MV-4-11 (cell line): ENCODE measurements at regions not wholly inside any gene's neighbourhood (a gene's known extent, or its start where the extent isn't known, plus 50 kb on each side); places are given as distances from the start of the nearest gene placed in this dataset.

Source experiments
- DNase-seq: peaks from one replicate; lab custom pipeline; 2025; lab: John Stamatoyannopoulos, UW

DNA sequence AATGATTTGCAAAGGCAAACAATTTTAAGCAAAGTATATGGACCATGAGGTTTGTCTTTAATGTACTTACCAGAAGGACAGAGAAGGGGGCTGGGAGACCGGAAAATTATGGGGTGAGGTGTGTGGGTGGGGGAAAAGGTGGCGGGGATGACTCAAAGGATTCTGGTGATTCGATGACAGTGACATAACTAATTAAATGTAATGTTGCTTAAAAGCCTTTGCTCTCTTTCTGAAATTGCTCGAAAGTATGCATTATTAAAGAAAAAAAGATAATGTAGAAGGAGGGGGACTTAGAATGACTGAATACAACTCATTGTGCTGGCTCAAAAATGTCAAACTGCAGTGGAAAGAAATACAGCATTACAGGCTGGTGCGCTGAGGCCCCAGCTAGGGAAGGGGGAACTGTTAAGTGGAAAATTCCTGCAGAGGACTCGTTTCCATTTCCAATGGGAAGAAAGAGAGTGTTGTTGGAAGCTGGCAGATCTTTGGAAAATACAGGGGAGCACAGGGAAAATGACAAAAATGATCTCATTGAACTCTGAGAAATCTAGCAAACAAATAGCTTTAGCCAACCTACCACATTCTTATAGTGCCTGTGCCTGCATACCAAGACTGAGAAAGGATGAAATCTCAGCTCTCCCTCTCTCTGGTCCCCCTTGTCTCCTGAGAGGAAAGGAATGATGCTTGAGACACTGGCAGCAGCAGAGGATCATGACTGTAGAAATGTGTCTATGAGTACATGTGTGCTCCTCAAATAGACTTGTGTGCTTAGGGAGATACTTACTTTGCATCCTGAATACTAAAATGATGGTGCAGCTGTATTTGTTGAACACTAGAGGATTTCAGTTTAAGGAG, 632.4 kb downstream of the NYAP2 start:
- DNase-seq, result no peak

DNA sequence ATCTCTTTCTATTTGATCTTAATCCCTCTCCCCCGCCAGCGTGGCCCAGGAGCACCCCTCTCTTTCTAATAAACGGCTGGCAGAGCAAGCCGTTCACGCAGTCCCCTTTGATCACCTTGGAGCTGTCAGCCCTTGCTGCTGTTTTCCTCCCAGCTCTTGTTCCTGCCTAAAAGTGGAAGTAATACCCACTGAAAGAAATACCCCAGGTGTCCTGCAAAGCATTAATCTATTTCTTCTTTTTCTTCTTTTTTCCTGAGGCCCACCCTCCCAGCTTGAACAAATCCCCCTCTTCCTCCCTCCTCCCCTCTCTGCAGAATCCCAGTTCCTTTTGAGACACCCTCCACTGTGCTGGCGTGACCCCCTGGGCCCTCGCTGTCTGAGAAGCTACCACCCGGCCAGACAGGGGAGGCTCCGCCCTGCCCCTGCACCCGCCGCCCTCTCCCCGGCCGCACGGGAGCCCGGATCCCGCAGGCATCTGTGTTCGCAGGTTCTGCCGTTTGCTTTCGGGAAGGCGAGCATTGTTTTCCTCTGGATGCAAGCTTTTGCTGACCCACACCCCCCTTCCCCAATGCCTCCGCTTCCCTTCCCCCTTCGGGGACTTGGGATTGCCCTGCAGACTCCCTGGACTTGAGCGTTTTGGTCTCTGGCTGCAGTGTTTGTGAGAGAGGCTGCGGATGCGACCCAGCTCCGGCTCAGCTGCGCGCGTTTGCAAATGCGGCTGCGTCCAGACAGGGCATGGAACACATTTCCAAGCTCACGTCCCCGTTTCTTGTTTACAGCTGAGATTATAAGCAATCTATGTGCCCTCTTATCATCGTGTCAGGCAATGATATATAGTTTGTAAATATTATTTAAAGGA, 631.5 kb downstream of the NYAP2 start:
- DNase-seq, result peak; percentile 33

- DNase-seq, result peak; percentile 37
Observed at GRCh38 chr2:226030369-226030768, 630.9 kb downstream of the NYAP2 start.

- DNase-seq, result no peak
Observed at GRCh38 chr2:226023946-226024345, 624.4 kb downstream of the NYAP2 start.

GRCh38 chr2:226023383-226023782, 623.9 kb downstream of the NYAP2 start:
- no peak for DNase-seq

- no peak for DNase-seq
Observed at GRCh38 chr2:226020956-226021355, 621.4 kb downstream of the NYAP2 start.

DNA sequence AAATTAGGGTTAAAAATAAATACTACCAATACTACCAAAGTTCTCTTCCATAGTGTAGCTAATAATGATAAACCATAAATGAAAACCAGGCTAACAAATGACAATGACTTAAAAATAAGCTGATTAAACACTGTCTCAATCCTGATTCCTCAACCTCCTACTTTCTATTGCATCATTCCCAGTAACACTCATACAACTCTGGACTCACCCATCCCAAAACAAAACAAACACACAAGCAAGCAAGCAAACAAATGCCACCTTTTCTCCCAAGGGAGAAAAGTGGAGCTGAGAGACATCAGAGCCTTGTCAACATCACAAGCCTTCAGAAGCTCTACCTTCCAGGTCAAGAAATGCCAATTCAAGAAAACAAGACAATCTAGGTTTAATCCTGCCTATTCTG, 620.7 kb downstream of the NYAP2 start:
- no peak for DNase-seq

DNA sequence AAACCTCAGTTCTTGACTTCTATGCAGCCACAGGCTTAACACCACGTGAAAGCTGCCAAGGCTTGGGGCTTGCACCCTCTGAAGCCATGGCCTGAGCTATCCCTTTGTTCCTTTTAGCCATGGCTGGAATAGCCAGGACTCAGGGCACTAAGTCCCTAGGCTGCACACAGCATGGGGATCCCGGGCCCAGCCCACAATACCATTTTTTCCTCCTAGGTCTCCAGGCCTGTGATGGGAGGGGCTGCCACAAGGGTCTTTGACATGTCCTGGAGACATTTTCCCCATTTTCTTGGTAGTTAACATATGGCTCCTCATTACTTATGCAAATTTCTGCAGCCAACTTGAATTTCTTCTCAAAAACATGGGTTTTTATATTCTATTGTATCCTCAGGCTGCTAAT, 619.1 kb downstream of the NYAP2 start:
- no peak for DNase-seq

DNA sequence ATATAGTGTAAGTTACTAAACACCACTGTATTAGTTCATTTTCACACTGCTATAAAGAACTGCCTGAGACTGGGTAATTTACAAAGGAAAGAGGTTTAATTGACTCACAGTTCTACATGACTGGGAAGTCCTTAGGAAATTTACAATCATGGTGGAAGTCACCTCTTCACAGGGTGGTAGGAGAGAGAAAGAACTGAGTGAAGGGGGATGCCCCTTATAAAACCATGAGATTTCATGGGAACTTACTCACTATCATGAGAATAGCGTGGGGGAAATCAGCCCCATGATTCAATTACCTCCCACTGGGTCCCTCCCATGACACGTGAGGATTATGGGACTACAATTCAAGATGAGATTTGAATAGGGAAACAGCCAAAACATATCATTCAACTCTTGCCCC, 618.0 kb downstream of the NYAP2 start:
- no peak for DNase-seq

DNA sequence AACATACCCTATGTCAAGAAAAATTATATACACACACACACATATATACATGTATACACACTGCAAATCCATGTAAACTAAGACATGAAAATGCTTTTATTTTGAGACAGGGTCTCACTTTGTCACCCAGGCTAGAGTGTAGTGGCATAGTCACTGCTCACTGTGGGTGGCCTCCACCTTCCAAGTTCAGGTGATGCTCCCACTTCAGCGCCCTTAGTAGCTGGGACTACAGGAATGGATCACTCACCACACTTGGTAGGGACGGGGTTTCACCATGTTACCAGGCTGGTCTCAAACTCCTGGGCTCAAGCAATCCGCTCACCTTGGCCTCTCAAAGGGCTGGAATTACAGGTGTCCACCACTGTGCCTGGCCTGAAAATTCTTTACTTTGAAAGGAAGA, 617.6 kb downstream of the NYAP2 start:
- DNase-seq, result no peak

GRCh38 chr2:226011716-226012450, 612.4 kb downstream of the NYAP2 start:
- no peak for DNase-seq

- DNase-seq, result peak; percentile 92
Observed at GRCh38 chr2:226002438-226002837, 602.9 kb downstream of the NYAP2 start.

DNA sequence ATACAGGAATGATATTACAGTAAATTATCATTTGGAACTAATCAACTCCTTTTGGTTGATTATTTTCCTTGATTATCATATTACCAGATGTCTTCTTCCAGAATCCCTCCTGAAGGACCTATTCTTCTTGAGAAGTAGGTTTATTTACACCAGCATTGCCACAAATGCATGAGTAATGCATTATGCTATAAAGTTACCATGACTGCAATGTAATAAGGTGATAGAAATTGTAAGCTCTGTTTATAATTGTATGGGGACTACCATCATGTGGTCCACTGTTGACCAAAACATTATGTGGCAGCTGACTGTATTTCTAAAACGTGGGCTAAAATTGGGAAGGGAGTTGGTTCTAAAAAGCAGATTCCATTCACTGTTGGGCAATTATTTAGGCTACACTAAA, 602.2 kb downstream of the NYAP2 start:
- DNase-seq, result no peak

- no peak for DNase-seq
Observed at GRCh38 chr2:225999692-226000091, 600.2 kb downstream of the NYAP2 start.

DNA sequence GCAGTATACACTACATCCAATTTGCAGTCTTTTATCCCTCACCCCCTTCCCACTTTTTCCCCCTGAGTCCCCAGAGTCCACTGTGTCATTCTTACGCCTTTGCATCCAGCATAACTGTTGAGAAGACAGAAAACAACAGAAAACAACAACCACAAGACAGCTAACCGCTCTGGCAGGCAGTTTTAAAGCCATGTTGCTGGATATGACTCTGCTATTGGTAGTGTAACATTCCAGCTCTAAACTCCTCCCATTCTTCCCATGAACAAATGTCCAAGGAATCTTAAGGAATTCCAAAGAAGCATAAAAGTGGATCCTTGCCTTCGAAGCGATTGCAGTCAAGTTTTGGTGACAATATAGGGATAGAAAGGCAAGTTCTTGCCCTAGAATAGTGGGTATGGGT, 599.1 kb downstream of the NYAP2 start:
- DNase-seq, result no peak

DNA sequence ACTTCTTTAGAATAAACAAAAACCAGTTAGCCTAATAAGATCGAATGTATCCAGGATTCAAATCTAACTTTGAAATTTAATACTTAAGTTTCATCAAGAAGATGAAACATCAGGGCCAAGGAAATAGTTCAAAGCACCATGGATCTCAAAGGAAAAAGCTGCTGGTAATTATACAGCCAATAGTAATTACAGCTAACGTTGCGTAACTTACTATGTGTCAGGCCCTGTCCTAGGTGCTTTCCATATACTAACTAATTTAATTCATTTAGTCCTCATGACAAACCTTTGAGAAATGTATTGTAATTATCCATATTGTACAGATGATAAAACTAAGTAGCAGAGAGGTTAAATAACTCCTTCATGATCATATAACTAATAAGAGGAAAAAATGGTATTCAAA, 598.6 kb downstream of the NYAP2 start:
- no peak for DNase-seq

DNA sequence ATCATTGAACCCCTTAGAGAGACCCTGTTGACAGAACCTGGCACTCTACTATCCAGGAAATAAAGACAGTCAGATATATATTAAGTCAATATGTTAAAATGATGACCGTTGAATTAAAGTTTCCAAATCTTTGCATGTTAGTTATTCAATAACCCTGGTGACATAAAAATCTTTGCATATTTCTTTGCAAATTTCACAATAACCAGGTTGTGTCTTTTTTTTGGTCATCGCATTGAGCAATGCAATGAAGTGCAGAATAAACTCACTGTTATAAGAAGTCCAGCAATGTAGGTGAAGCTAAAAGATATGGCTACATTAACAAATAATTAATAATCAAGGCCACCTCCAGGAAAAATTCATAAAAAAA, 596.9 kb downstream of the NYAP2 start:
- DNase-seq, result no peak

DNA sequence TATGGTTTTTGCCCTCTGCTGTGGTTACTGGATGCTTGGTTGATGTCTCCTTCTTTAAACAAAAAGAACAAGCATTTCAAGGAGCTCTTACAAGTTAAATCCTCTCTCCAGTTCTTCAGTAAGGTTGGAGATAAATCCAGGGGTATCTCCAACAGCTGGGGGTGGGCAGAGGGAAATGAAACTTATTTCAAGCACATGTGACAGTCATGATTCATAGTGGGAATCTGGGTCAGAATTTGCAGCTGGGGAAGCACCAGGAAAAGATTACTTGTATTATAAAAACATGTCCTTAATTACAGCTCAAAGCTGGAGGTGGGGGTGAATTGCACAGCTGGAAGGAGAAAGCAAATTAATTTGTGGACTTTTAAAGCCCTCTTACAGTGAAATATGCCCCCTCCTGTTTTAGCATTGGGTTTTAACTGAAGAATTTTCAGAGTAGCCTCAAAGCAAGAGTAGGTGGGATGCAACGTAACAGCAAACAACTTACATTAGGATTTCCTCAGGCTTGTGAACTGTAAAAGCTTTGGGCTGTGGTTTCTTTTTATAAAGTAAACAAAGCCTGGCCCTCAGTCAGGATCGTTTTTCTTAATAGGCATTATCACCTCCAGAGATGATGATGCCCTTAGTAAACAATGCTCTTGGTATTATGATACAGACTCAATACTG, 596.4 kb downstream of the NYAP2 start:
- peak; percentile 51 for DNase-seq

- no peak for DNase-seq
Observed at GRCh38 chr2:225994748-225995405, 595.4 kb downstream of the NYAP2 start.

DNA sequence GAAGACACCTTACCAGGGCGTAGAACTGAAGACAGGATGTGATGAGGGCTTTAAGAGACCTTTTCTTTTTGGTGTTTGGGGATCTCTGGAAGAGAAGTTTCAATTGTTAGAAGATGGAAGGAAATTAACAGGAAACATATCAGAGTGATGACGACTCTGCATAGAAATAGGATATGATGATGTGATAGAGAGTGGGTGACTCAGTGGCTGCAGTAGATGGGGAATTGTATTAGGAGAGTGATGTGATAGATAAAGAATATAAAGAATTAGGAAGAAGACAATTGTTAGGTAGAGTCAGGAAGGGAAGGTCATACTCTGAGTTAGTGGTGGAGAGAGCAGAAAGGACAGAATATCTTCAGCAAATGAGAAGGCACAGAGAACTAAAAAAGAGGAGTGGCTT, 593.9 kb downstream of the NYAP2 start:
- DNase-seq, result no peak

- no peak for DNase-seq
Observed at GRCh38 chr2:225989809-225990208, 590.3 kb downstream of the NYAP2 start.

DNA sequence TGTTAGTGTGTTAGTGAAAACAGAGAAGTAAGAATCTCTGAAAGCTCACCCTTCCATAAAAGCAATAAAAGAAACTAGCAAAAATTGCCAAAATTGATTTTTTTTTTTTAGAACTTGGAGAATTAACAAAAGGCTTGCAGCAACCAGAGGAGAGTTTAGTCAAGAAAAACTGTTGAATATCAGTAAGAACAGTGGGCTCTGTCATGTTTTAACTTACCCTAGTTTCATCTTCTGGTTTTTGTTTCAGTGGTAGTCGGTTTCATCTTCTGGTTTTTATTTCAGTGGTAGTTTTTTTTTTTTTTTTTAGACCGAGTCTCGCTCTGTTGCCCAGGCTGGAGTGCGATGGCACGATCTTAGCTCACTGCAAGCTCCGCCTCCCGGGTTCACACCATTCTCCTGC, 580.9 kb downstream of the NYAP2 start:
- no peak for DNase-seq
